ENCODE measurements at regions not wholly inside any gene's neighbourhood (a gene's known extent, or its start where the extent isn't known, plus 50 kb on each side); places are given as distances from the start of the nearest gene placed in this dataset.

GRCh38 chr4:24071612-24072372, 181.9 kb upstream of the PPARGC1A start:
- TF ChIP-seq CTCF (IDR thresholded peaks at IDR 0.05) (no peak), POLR2A (IDR thresholded peaks at IDR 0.05) (no peak)
- Histone ChIP-seq H3K27ac (no peak overlapping the region), H3K4me3 (no peak overlapping the region), H3K36me3 (replicated peaks in 1 of 2; ENCODE audit: insufficient read depth in 1 of 2, low read depth in 2 of 2) (no peaks in the 10 kb centered on the region), H3K27me3 (no peaks in the 10 kb centered on the region), H3K4me1 (peaks cover 8% of the 10 kb centered on the region), H3K9me3 (no peaks in the 10 kb centered on the region)
- ATAC-seq: no peak
- intact Hi-C loops (cut with DNase I): no loop called here
- 48 to 56% methylated on average over 2 of the region's 2 CpGs for WGBS, 2 donors
- DNase-seq: no peak

GRCh38 chr4:24070117-24070516, 180.3 kb upstream of the PPARGC1A start:
- DNase-seq: no peak
- TF ChIP-seq POLR2A (IDR thresholded peaks at IDR 0.05): no peak
- no peak for TF ChIP-seq CTCF (IDR thresholded peaks at IDR 0.05)
- no peaks in the 10 kb centered on the region for H3K27me3 ChIP-seq
- no peaks in the 10 kb centered on the region for H3K36me3 ChIP-seq (replicated peaks in 1 of 2; ENCODE audit: insufficient read depth in 1 of 2, low read depth in 2 of 2)
- no peaks in the 10 kb centered on the region for H3K9me3 ChIP-seq
- WGBS, 2 donors: 74% methylated on average over 2 of the region's 2 CpGs
- H3K27ac ChIP-seq: no peak overlapping the region
- no peak for ATAC-seq
- H3K4me3 ChIP-seq: no peak overlapping the region
- H3K4me1 ChIP-seq: peaks cover 8% of the 10 kb centered on the region
- intact Hi-C loops (cut with DNase I): no loop called here

DNA sequence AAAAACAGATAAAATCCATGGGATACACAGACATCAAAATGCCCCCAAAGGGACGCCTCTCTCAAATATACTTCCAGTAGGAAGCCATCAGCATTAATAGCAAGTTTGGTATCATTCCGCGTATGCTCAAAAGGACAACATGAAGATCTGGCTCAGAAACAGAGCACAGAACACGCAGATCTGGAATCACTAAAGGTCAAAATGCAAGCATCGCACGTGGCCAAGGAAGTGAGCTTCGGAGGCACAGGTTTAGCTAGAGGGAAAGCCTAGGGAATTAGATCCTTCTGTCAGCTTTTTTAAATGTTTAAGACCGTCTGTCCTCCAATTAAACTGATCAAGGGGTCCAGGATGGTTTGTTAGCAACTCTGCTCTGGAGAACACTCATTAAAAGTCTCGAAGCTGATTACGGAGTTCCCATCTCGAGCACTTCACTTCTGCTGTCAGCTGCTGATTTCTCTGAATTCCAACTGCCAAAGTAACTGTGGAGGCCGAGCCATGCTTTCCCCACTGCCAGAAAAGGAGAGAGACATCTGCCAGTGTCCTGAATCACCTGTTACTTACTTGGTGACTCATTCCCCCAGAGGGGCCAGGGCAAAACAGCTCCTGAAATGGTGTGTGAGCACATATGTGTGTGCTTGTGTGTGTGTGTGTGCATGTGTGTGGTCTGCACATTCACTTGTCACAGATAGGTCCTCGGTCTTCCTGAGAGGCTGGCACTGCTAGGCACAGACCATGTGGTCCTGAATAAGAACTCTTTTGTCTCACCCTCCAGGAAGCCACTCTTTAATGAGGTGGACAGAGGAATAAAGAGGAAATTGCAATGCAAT, 177.7 kb upstream of the PPARGC1A start:
- intact Hi-C loops (cut with DNase I): no loop called here
- ATAC-seq: peak; percentile 71
- H3K27me3 ChIP-seq: no peaks in the 10 kb centered on the region
- no peak overlapping the region for H3K4me3 ChIP-seq
- WGBS, 2 donors: 44 to 52% methylated on average over 13 of the region's 13 CpGs
- no peaks in the 10 kb centered on the region for H3K36me3 ChIP-seq (replicated peaks in 1 of 2; ENCODE audit: insufficient read depth in 1 of 2, low read depth in 2 of 2)
- H3K9me3 ChIP-seq: no peaks in the 10 kb centered on the region
- peak overlapping the region in 3 of 4 donors; percentile 9 to 37 (median 33) for H3K27ac ChIP-seq
- H3K4me1 ChIP-seq: peaks cover 8% of the 10 kb centered on the region
- DNase-seq: peak; percentile 11 to 42 (median 31)
- TF ChIP-seq POLR2A (IDR thresholded peaks at IDR 0.05) (no peak), CTCF (IDR thresholded peaks at IDR 0.05) (no peak)

- intact Hi-C loops (cut with DNase I): no loop called here
- no peak for ATAC-seq
- 48 to 61% methylated on average over 9 of the region's 9 CpGs for WGBS, 2 donors
- Histone ChIP-seq H3K9me3 (no peaks in the 10 kb centered on the region), H3K4me3 (no peak overlapping the region), H3K27me3 (no peaks in the 10 kb centered on the region), H3K36me3 (replicated peaks in 1 of 2; ENCODE audit: insufficient read depth in 1 of 2, low read depth in 2 of 2) (no peaks in the 10 kb centered on the region), H3K4me1 (peaks cover 8% of the 10 kb centered on the region), H3K27ac (no peak overlapping the region)
- TF ChIP-seq CTCF (IDR thresholded peaks at IDR 0.05) (no peak), POLR2A (IDR thresholded peaks at IDR 0.05) (no peak)
- DNase-seq: no peak
These were observed 176.1 kb upstream of the PPARGC1A start for GRCh38 chr4:24065974-24066373.
